ENCODE measurements at regions not wholly inside any gene's neighbourhood (a gene's known extent, or its start where the extent isn't known, plus 50 kb on each side); places are given as distances from the start of the nearest gene placed in this dataset.

DNA sequence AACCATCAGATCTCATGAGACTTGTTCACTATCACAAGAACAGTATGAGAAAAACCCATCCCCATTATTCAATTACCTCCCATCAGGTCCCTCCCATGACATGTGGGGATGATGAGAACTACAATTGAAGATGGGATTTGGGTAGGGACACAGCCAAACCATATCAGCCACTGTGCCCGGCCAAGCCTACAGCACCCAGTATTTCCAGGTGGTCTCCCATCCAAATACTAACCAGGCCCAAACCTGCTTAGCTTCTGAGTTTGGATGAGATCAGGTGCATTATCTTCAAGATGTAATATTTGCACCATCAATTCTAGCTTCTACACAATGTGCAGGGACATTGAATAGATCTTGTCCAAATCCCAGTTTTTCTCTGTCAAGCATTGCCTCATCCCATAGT is 196.9 kb downstream of the BAMBI start:
- no peak for TF ChIP-seq CTCF (IDR thresholded peaks at IDR 0.05)
- no peak for TF ChIP-seq POLR2A (IDR thresholded peaks at IDR 0.05)
- intact Hi-C loops (cut with DNase I; ENCODE audit: low total_unique reads): no loop called here
- DNase-seq (ENCODE audit: low spot score in 2 of 2): no peak
- WGBS, 2 donors: 92 to 100% methylated on average over 1 of the region's 1 CpG
- no peak overlapping the region for H3K4me3 ChIP-seq (ENCODE audit: low read depth, poor library complexity, severe bottlenecking)

- WGBS, 2 donors: 70 to 72% methylated on average over 13 to 14 of the region's 14 CpGs
- DNase-seq (ENCODE audit: low spot score in 2 of 2): peak in 1 of 2 donors; percentile 40
- intact Hi-C loops (cut with DNase I; ENCODE audit: low total_unique reads): no loop called here
- no peak overlapping the region for H3K4me3 ChIP-seq (ENCODE audit: low read depth, poor library complexity, severe bottlenecking)
- TF ChIP-seq CTCF (IDR thresholded peaks at IDR 0.05) (no peak), POLR2A (IDR thresholded peaks at IDR 0.05) (no peak)
Observed at GRCh38 chr10:28875549-28876081, 198.3 kb downstream of the BAMBI start.

- DNase-seq (ENCODE audit: low spot score in 2 of 2): no peak
- intact Hi-C loops (cut with DNase I; ENCODE audit: low total_unique reads): no loop called here
- TF ChIP-seq POLR2A (IDR thresholded peaks at IDR 0.05) (no peak), CTCF (IDR thresholded peaks at IDR 0.05) (no peak)
- H3K4me3 ChIP-seq (ENCODE audit: low read depth, poor library complexity, severe bottlenecking): no peak overlapping the region
- WGBS, 2 donors: 80 to 82% methylated on average over 5 of the region's 5 CpGs
Observed at GRCh38 chr10:28878236-28878970, 201.1 kb downstream of the BAMBI start.

DNA sequence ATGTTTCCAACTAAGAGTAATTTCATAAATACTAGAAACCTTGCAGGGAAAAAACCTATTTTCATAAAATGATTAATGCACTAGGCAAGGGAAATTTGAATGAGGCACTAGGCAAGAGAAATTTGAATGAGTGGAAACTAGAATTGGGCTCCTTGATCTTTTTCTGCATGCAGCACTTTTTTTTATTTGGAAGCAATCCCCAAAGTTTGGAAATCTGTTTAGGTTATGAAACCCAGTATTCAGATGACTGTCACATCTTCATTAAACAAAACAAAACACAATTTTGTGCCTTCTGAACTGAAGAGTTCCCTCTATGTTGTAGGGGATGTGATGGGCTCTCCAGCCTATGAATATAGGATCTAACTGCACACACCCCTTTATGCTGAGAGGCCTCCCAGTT is 201.9 kb downstream of the BAMBI start:
- DNase-seq (ENCODE audit: low spot score in 2 of 2): no peak

GRCh38 chr10:28879875-28880682 is 202.8 kb downstream of the BAMBI start:
- no peak for DNase-seq (ENCODE audit: low spot score in 2 of 2)
- TF ChIP-seq POLR2A (IDR thresholded peaks at IDR 0.05) (no peak), CTCF (IDR thresholded peaks at IDR 0.05) (no peak)
- WGBS, 2 donors: 45 to 55% methylated on average over 16 of the region's 16 CpGs
- no peak overlapping the region for H3K4me3 ChIP-seq (ENCODE audit: low read depth, poor library complexity, severe bottlenecking)
- intact Hi-C loops (cut with DNase I; ENCODE audit: low total_unique reads): no loop called here

More for the DNA sequence above, 201.9 kb downstream of the BAMBI start:
- no peak overlapping the region for H3K4me3 ChIP-seq (ENCODE audit: low read depth, poor library complexity, severe bottlenecking)
- intact Hi-C loops (cut with DNase I; ENCODE audit: low total_unique reads): no loop called here
- TF ChIP-seq CTCF (IDR thresholded peaks at IDR 0.05): no peak

Measured in lower leg skin (tissue), 4 donors.